ENCODE measurements at regions not wholly inside any gene's neighbourhood (a gene's known extent, or its start where the extent isn't known, plus 50 kb on each side); places are given as distances from the start of the nearest gene placed in this dataset.

DNA sequence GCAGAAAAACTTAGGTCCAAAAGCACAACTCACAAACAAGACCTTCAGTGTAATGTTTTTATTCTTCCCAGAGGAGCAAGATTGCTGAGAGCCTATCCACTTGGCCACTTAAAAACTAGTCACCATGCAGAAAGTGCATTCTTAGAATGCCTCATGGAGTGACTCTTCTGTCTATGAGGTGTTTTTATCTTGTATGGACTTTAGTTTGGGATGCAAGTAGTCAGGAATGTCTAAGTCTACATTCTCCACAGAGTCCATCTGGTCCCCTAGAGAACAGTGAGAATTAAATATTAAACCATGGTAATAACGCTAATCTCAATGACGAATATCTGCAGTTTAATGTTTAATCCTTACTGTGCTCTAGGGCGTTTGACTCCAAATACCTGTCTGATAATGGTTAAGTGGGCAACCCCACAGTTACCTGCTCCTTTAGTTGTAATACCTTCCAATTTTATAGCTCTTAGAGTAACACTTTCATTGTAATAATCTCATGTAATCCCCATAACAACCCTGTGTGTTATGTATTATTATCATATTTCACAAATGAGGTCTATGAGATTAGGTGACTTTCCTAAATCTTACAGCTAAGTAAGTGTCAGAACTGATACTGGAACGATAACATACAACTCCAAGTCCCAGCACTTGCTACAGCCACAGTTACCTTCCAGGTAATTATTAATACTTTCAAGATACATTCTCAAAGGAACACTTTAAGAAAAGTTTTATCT, 235.6 kb upstream of the JADE1 start:
- TF ChIP-seq POLR2AphosphoS5 (IDR thresholded peaks at IDR 0.05) (no peak), POLR2A (IDR thresholded peaks at IDR 0.05) (no peak)
- TF ChIP-seq, protein P1, sequence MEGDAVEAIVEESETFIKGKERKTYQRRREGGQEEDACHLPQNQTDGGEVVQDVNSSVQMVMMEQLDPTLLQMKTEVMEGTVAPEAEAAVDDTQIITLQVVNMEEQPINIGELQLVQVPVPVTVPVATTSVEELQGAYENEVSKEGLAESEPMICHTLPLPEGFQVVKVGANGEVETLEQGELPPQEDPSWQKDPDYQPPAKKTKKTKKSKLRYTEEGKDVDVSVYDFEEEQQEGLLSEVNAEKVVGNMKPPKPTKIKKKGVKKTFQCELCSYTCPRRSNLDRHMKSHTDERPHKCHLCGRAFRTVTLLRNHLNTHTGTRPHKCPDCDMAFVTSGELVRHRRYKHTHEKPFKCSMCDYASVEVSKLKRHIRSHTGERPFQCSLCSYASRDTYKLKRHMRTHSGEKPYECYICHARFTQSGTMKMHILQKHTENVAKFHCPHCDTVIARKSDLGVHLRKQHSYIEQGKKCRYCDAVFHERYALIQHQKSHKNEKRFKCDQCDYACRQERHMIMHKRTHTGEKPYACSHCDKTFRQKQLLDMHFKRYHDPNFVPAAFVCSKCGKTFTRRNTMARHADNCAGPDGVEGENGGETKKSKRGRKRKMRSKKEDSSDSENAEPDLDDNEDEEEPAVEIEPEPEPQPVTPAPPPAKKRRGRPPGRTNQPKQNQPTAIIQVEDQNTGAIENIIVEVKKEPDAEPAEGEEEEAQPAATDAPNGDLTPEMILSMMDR (IDR thresholded peaks at IDR 0.05 in 8 of 11, conservative IDR thresholded peaks at IDR 0.05 in 3 of 11): no peak
- intact Hi-C loops (cut with DNase I; ENCODE audit: low total_unique reads): no loop called here
- H3K4me3 ChIP-seq: no peak overlapping the region
- WGBS, 5 donors: 84 to 96% (median 91%) methylated on average over 4 of the region's 4 CpGs
- peak overlapping the region in 2 of 8 donors; percentile 54 to 65 for H3K27ac ChIP-seq
- no peaks in the 10 kb centered on the region for H3K9me3 ChIP-seq
- H3K4me1 ChIP-seq: peaks cover 0 to 25% (median 3%) of the 10 kb centered on the region in 6 donors
- no peaks in the 10 kb centered on the region for H3K27me3 ChIP-seq (replicated peaks in 1 of 7)
- DNase-seq: no peak
- no peaks in the 10 kb centered on the region for H3K36me3 ChIP-seq

DNA sequence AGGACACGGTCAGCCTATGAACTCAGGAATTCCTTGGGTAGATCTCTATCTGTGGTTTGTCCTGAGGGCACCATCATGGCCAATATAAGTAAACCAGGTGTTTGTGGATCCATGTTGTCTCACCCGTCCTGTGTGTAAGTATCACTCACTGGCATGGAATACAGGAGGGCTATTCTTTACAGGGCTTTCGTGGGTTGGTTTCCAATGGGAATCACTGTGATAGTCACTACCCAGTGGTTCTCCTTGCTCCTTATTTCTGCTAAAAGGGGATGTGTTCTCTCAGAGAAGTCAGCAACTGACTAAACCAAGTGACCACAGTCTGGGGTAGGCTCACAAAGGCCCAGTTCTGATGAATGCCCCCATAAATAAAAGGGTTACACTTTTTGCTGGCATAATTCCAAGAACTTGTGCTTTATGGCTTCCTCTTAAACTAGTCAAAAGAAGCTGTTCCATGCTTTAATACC, 236.7 kb upstream of the JADE1 start:
- peak overlapping the region in 6 of 8 donors; percentile 0 to 65 (median 55) for H3K27ac ChIP-seq

DNA sequence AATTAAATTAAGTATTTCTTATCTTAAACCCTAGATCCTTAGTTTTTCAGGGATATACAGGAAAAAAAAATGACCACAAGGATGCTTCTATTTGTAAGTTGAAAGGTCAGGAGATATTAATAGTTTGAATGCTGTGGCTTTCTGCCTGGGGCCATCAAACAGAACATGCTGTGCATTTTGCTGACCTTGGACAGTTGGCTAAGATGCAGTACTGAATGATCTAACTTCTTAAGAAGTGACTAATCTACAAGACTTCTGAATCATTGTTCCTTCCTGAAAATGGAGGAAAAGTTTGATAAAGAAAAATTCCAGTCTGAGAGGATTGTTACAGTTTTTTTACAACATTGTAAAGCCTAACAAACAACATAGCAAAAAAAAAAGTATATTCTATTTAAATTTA, 237.8 kb upstream of the JADE1 start:
- intact Hi-C loops (cut with DNase I; ENCODE audit: low total_unique reads): no loop called here

More for the DNA sequence above, 236.7 kb upstream of the JADE1 start:
- peaks cover 0 to 25% (median 4%) of the 10 kb centered on the region in 6 donors for H3K4me1 ChIP-seq
- 88 to 100% (median 92%) methylated on average over 3 of the region's 3 CpGs for WGBS, 5 donors
- H3K27me3 ChIP-seq (replicated peaks in 1 of 7): no peaks in the 10 kb centered on the region
- TF ChIP-seq, protein P1 (IDR thresholded peaks at IDR 0.05 in 8 of 11, conservative IDR thresholded peaks at IDR 0.05 in 3 of 11): no peak
- no peak for TF ChIP-seq POLR2AphosphoS5 (IDR thresholded peaks at IDR 0.05)
- no peak for TF ChIP-seq POLR2A (IDR thresholded peaks at IDR 0.05)
- H3K4me3 ChIP-seq: no peak overlapping the region
- H3K36me3 ChIP-seq: no peaks in the 10 kb centered on the region
- intact Hi-C loops (cut with DNase I; ENCODE audit: low total_unique reads): no loop called here
- H3K9me3 ChIP-seq: no peaks in the 10 kb centered on the region
- no peak for DNase-seq

More for the DNA sequence above, 237.8 kb upstream of the JADE1 start:
- Histone ChIP-seq H3K27ac (peak overlapping the region in 3 of 8 donors; percentile 63 to 65 (median 63)), H3K27me3 (replicated peaks in 1 of 7) (no peaks in the 10 kb centered on the region), H3K9me3 (no peaks in the 10 kb centered on the region), H3K4me3 (no peak overlapping the region), H3K36me3 (no peaks in the 10 kb centered on the region), H3K4me1 (peaks cover 0 to 25% (median 4%) of the 10 kb centered on the region in 6 donors)
- TF ChIP-seq, protein P1 (IDR thresholded peaks at IDR 0.05 in 8 of 11, conservative IDR thresholded peaks at IDR 0.05 in 3 of 11): no peak
- TF ChIP-seq POLR2AphosphoS5 (IDR thresholded peaks at IDR 0.05): peak in 1 of 3 donors; percentile 35
- DNase-seq: no peak
